ENCODE measurements at regions not wholly inside any gene's neighbourhood (a gene's known extent, or its start where the extent isn't known, plus 50 kb on each side); places are given as distances from the start of the nearest gene placed in this dataset.

DNA sequence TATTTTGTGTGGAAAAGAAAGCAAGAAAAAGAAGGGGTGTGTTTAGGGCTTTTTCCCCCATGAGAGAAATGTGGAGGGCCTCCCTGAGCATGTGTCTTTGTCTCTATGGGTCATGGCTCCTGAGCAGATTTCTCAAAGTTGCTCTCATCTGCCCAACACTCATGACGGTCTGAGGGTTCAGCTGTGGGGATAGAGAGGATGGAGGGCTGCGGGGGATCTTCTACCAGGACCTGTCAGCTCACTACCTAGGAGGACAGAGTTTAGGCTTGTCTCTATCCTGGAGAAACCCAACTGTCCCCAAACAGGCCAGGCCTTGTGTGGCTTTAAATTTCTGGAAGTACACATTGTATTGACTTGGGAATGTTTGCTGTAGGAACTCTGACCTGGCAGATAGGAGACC, 342.2 kb downstream of the MYCN start:
- no peak for TF ChIP-seq POLR2A (IDR thresholded peaks at IDR 0.05)
- TF ChIP-seq, protein P1, sequence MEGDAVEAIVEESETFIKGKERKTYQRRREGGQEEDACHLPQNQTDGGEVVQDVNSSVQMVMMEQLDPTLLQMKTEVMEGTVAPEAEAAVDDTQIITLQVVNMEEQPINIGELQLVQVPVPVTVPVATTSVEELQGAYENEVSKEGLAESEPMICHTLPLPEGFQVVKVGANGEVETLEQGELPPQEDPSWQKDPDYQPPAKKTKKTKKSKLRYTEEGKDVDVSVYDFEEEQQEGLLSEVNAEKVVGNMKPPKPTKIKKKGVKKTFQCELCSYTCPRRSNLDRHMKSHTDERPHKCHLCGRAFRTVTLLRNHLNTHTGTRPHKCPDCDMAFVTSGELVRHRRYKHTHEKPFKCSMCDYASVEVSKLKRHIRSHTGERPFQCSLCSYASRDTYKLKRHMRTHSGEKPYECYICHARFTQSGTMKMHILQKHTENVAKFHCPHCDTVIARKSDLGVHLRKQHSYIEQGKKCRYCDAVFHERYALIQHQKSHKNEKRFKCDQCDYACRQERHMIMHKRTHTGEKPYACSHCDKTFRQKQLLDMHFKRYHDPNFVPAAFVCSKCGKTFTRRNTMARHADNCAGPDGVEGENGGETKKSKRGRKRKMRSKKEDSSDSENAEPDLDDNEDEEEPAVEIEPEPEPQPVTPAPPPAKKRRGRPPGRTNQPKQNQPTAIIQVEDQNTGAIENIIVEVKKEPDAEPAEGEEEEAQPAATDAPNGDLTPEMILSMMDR (IDR thresholded peaks at IDR 0.05) = no peak
